BLaER1 (cell line): ENCODE measurements at regions not wholly inside any gene's neighbourhood (a gene's known extent, or its start where the extent isn't known, plus 50 kb on each side); places are given as distances from the start of the nearest gene placed in this dataset.

Experiments used
- H3K27ac ChIP-seq: shearing (Covaris generic); formaldehyde crosslinking; 2 replicates; pipeline ENCODE4 v1.8.1; 2022
- H3K27me3 ChIP-seq: shearing (Covaris generic); formaldehyde crosslinking; 2 replicates; pipeline ENCODE4 v1.8.1; 2022
- H3K36me3 ChIP-seq: shearing (Covaris generic); formaldehyde crosslinking; 2 replicates; pipeline ENCODE4 v1.8.1; 2022
- H3K4me1 ChIP-seq: shearing (Covaris generic); formaldehyde crosslinking; 2 replicates; pipeline ENCODE4 v1.8.1; 2022
- H3K4me2 ChIP-seq: shearing (Covaris generic); formaldehyde crosslinking; 2 replicates; pipeline ENCODE4 v1.8.1; 2022
- H3K4me3 ChIP-seq: shearing (Covaris generic); formaldehyde crosslinking; 2 replicates; pipeline ENCODE4 v1.8.1; 2022
- H3K9ac ChIP-seq: shearing (Covaris generic); formaldehyde crosslinking; 2 replicates; pipeline ENCODE4 v1.8.1; 2022
- H3K9me3 ChIP-seq: shearing (Covaris generic); formaldehyde crosslinking; 2 replicates; pipeline ENCODE4 v1.8.1; 2022
- H4K20me1 ChIP-seq: shearing (Covaris generic); formaldehyde crosslinking; 2 replicates; pipeline ENCODE4 v1.8.1; 2022
- Cebpa-rat ChIP-seq: shearing (Covaris generic); IDR thresholded peaks from 2 replicates; pipeline ENCODE4 v1.8.1; 2022

GRCh38 chr13:84668637-84669036, 786.4 kb upstream of the SLITRK1 start:
- H3K9me3 ChIP-seq = no peaks in the 10 kb centered on the region
- no peak for TF ChIP-seq Cebpa-rat
- H4K20me1 ChIP-seq = no peaks in the 10 kb centered on the region
- H3K9ac ChIP-seq = no peak overlapping the region
- H3K27ac ChIP-seq = no peak overlapping the region
- H3K36me3 ChIP-seq = no peaks in the 10 kb centered on the region
- no peaks in the 10 kb centered on the region for H3K27me3 ChIP-seq
- no peak overlapping the region for H3K4me2 ChIP-seq
- no peak overlapping the region for H3K4me3 ChIP-seq
- no peaks in the 10 kb centered on the region for H3K4me1 ChIP-seq

- no peak for TF ChIP-seq Cebpa-rat
Observed at GRCh38 chr13:84662491-84662890, 780.2 kb upstream of the SLITRK1 start.

GRCh38 chr13:84661718-84662117, 779.4 kb upstream of the SLITRK1 start:
- H3K27ac ChIP-seq = no peak overlapping the region
- H3K27me3 ChIP-seq = no peaks in the 10 kb centered on the region
- peaks cover 3% of the 10 kb centered on the region; the same call in 1 of the 2 replicates for H3K9me3 ChIP-seq
- no peak overlapping the region for H3K4me2 ChIP-seq
- TF ChIP-seq Cebpa-rat = no peak
- H3K4me1 ChIP-seq = peaks cover 15% of the 10 kb centered on the region
- H3K9ac ChIP-seq = no peak overlapping the region
- H4K20me1 ChIP-seq = no peaks in the 10 kb centered on the region
- H3K36me3 ChIP-seq = no peaks in the 10 kb centered on the region
- no peak overlapping the region for H3K4me3 ChIP-seq

More at GRCh38 chr13:84662491-84662890, 780.2 kb upstream of the SLITRK1 start:
- Histone ChIP-seq H3K36me3 (no peaks in the 10 kb centered on the region), H3K9me3 (peaks cover 3% of the 10 kb centered on the region; the same call in 1 of the 2 replicates), H3K4me1 (peaks cover 8% of the 10 kb centered on the region; the same call in 1 of the 2 replicates), H3K4me2 (peak overlapping the region; percentile 31; the same call in 1 of the 2 replicates), H3K27ac (no peak overlapping the region; the same call in 1 of the 2 replicates), H4K20me1 (no peaks in the 10 kb centered on the region), H3K9ac (no peak overlapping the region), H3K4me3 (no peak overlapping the region), H3K27me3 (no peaks in the 10 kb centered on the region)

GRCh38 chr13:84659359-84659661, 777.0 kb upstream of the SLITRK1 start:
- Histone ChIP-seq H4K20me1 (no peaks in the 10 kb centered on the region), H3K27ac (no peak overlapping the region), H3K4me1 (peaks cover 39% of the 10 kb centered on the region), H3K4me2 (no peak overlapping the region), H3K4me3 (no peak overlapping the region), H3K36me3 (no peaks in the 10 kb centered on the region), H3K27me3 (no peaks in the 10 kb centered on the region), H3K9me3 (peaks cover 3% of the 10 kb centered on the region; the same call in 1 of the 2 replicates), H3K9ac (no peak overlapping the region)
- no peak for TF ChIP-seq Cebpa-rat

- peaks cover 3% of the 10 kb centered on the region; the same call in 1 of the 2 replicates for H3K9me3 ChIP-seq
- no peak overlapping the region for H3K27ac ChIP-seq
- no peak overlapping the region for H3K4me3 ChIP-seq
- H3K36me3 ChIP-seq = no peaks in the 10 kb centered on the region
- H3K27me3 ChIP-seq = no peaks in the 10 kb centered on the region
- no peak overlapping the region for H3K9ac ChIP-seq
- H3K4me2 ChIP-seq = no peak overlapping the region
- no peak for TF ChIP-seq Cebpa-rat
- H4K20me1 ChIP-seq = no peaks in the 10 kb centered on the region
- peaks cover 45% of the 10 kb centered on the region for H3K4me1 ChIP-seq
Observed at GRCh38 chr13:84658491-84659358, 776.5 kb upstream of the SLITRK1 start.

- Histone ChIP-seq H3K9ac (peak overlapping the region; percentile 60; the same call in 1 of the 2 replicates), H3K27ac (peak overlapping the region; percentile 87), H3K36me3 (no peaks in the 10 kb centered on the region; the same call in 1 of the 2 replicates), H3K4me1 (peaks cover 67% of the 10 kb centered on the region), H3K4me3 (peak overlapping the region; percentile 34; the same call in 1 of the 2 replicates), H3K4me2 (peak overlapping the region; percentile 72), H4K20me1 (no peaks in the 10 kb centered on the region), H3K9me3 (peaks cover 27% of the 10 kb centered on the region), H3K27me3 (no peaks in the 10 kb centered on the region)
- no peak for TF ChIP-seq Cebpa-rat
Observed at GRCh38 chr13:84655677-84656076, 773.4 kb upstream of the SLITRK1 start.

- H3K4me1 ChIP-seq = peaks cover 76% of the 10 kb centered on the region
- TF ChIP-seq Cebpa-rat = no peak
- peaks cover 26% of the 10 kb centered on the region for H3K9me3 ChIP-seq
- H3K4me2 ChIP-seq = peak overlapping the region; percentile 72
- H3K4me3 ChIP-seq = no peak overlapping the region; the same call in 1 of the 2 replicates
- H3K27me3 ChIP-seq = no peaks in the 10 kb centered on the region
- H3K9ac ChIP-seq = peak overlapping the region; percentile 65
- H4K20me1 ChIP-seq = no peaks in the 10 kb centered on the region
- peak overlapping the region; percentile 87 for H3K27ac ChIP-seq
- no peaks in the 10 kb centered on the region; the same call in 1 of the 2 replicates for H3K36me3 ChIP-seq
Observed at GRCh38 chr13:84654654-84655275, 772.5 kb upstream of the SLITRK1 start.

GRCh38 chr13:84653915-84654534, 771.8 kb upstream of the SLITRK1 start:
- Histone ChIP-seq H3K4me1 (peaks cover 84% of the 10 kb centered on the region), H3K4me3 (no peak overlapping the region; the same call in 1 of the 2 replicates), H3K9ac (peak overlapping the region; percentile 65; the same call in 1 of the 2 replicates), H3K9me3 (peaks cover 24% of the 10 kb centered on the region), H3K4me2 (peak overlapping the region; percentile 72), H3K27ac (peak overlapping the region; percentile 87), H4K20me1 (no peaks in the 10 kb centered on the region), H3K36me3 (no peaks in the 10 kb centered on the region; the same call in 1 of the 2 replicates), H3K27me3 (no peaks in the 10 kb centered on the region)
- TF ChIP-seq Cebpa-rat = no peak

GRCh38 chr13:84651705-84652104, 769.4 kb upstream of the SLITRK1 start:
- H3K27me3 ChIP-seq = no peaks in the 10 kb centered on the region
- TF ChIP-seq Cebpa-rat = no peak
- H3K4me3 ChIP-seq = no peak overlapping the region
- H3K36me3 ChIP-seq = no peaks in the 10 kb centered on the region; the same call in 1 of the 2 replicates
- H3K27ac ChIP-seq = peak overlapping the region; percentile 44
- H3K4me2 ChIP-seq = 0 out of 2 replicates have a peak overlapping the region, but pooled peaks have one; percentile 58
- H3K9ac ChIP-seq = no peak overlapping the region
- peaks cover 85% of the 10 kb centered on the region for H3K4me1 ChIP-seq
- H4K20me1 ChIP-seq = no peaks in the 10 kb centered on the region
- H3K9me3 ChIP-seq = peaks cover 24% of the 10 kb centered on the region
